ENCODE measurements at regions not wholly inside any gene's neighbourhood (a gene's known extent, or its start where the extent isn't known, plus 50 kb on each side); places are given as distances from the start of the nearest gene placed in this dataset.

GRCh38 chr1:230517326-230517725, 91.2 kb upstream of the PGBD5 start:
- H3K27ac Mint-ChIP-seq (ENCODE audit: low read depth, unreplicated experiment), result no peak overlapping the region
- no peak for DNase-seq (ENCODE audit: unreplicated experiment)
- CTCF ChIA-PET, result no interaction called here
- peaks cover 22% of the 10 kb centered on the region for H3K27me3 Mint-ChIP-seq (ENCODE audit: insufficient read depth, unreplicated experiment)
- no peaks in the 10 kb centered on the region for H3K9me3 Mint-ChIP-seq (ENCODE audit: unreplicated experiment)
- intact Hi-C loops (cut with micrococcal nuclease), result no loop called here
- POLR2A ChIA-PET, result no interaction called here
- H3K4me1 Mint-ChIP-seq (ENCODE audit: insufficient read depth, unreplicated experiment), result no peaks in the 10 kb centered on the region
- BruUV-seq (replicated peaks), result no TSS peak
- H3K36me3 Mint-ChIP-seq (ENCODE audit: insufficient read depth, unreplicated experiment), result no peaks in the 10 kb centered on the region
- no peak overlapping the region for H3K4me3 Mint-ChIP-seq (ENCODE audit: unreplicated experiment)
- TF ChIP-seq CTCF (IDR thresholded peaks at IDR 0.05; ENCODE audit: unreplicated experiment), result no peak

DNA sequence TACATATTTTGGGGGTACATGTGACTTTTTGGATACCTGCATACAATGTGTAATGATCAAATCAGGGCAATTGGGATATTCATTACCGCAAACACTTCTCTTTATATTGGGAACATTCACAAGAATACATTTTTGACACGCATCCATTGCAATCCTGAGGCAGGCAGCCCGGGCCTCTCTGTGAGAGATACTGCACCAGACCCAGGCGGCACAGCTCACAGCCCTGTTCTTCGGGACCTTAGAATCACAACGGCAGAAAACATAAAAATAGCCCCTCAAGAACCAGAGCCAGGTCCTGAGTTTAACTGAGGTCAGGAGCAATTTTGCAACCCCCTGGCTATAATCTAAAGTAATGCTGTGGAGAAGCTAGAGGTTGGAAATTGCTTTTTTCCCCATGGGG, 90.8 kb upstream of the PGBD5 start:
- Mint-ChIP-seq H3K4me3 (ENCODE audit: unreplicated experiment) (no peak overlapping the region), H3K9me3 (ENCODE audit: unreplicated experiment) (no peaks in the 10 kb centered on the region), H3K27me3 (ENCODE audit: insufficient read depth, unreplicated experiment) (peaks cover 22% of the 10 kb centered on the region), H3K4me1 (ENCODE audit: insufficient read depth, unreplicated experiment) (no peaks in the 10 kb centered on the region), H3K27ac (ENCODE audit: low read depth, unreplicated experiment) (no peak overlapping the region), H3K36me3 (ENCODE audit: insufficient read depth, unreplicated experiment) (no peaks in the 10 kb centered on the region)
- DNase-seq (ENCODE audit: unreplicated experiment), result no peak
- POLR2A ChIA-PET, result no interaction called here
- CTCF ChIA-PET, result no interaction called here
- TF ChIP-seq CTCF (IDR thresholded peaks at IDR 0.05; ENCODE audit: unreplicated experiment), result no peak
- no TSS peak for BruUV-seq (replicated peaks)
- intact Hi-C loops (cut with micrococcal nuclease), result no loop called here

- no TSS peak for BruUV-seq (replicated peaks)
- TF ChIP-seq CTCF (IDR thresholded peaks at IDR 0.05; ENCODE audit: unreplicated experiment), result no peak
- H3K4me3 Mint-ChIP-seq (ENCODE audit: unreplicated experiment), result no peak overlapping the region
- H3K36me3 Mint-ChIP-seq (ENCODE audit: insufficient read depth, unreplicated experiment), result no peaks in the 10 kb centered on the region
- peaks cover 22% of the 10 kb centered on the region for H3K27me3 Mint-ChIP-seq (ENCODE audit: insufficient read depth, unreplicated experiment)
- ChIA-PET POLR2A (interaction anchor here (0.6 kb wide), 2 partner anchors 9 to 518 kb away, joined by 3 read pairs; no protein-coding TSS in a partner anchor), CTCF (interaction anchor here (1.1 kb wide), 1 partner anchor 500 kb away, joined by 3 read pairs; no protein-coding TSS in a partner anchor)
- intact Hi-C loops (cut with micrococcal nuclease), result no loop called here
- H3K27ac Mint-ChIP-seq (ENCODE audit: low read depth, unreplicated experiment), result no peak overlapping the region
- no peaks in the 10 kb centered on the region for H3K9me3 Mint-ChIP-seq (ENCODE audit: unreplicated experiment)
- H3K4me1 Mint-ChIP-seq (ENCODE audit: insufficient read depth, unreplicated experiment), result no peaks in the 10 kb centered on the region
- DNase-seq (ENCODE audit: unreplicated experiment), result no peak
Observed at GRCh38 chr1:230515451-230516145, 89.5 kb upstream of the PGBD5 start.

- ChIA-PET CTCF (interaction anchor here (0.6 kb wide), 1 partner anchor 12 kb away, joined by 3 read pairs; no protein-coding TSS in a partner anchor), POLR2A (interaction anchor here (0.7 to 1.1 kb wide), 3 partner anchors 11 to 426 kb away, joined by 3 to 4 read pairs (median 3); no protein-coding TSS in a partner anchor)
- Mint-ChIP-seq H3K27ac (ENCODE audit: low read depth, unreplicated experiment) (no peak overlapping the region), H3K9me3 (ENCODE audit: unreplicated experiment) (peaks cover 8% of the 10 kb centered on the region), H3K4me3 (ENCODE audit: unreplicated experiment) (no peak overlapping the region), H3K36me3 (ENCODE audit: insufficient read depth, unreplicated experiment) (no peaks in the 10 kb centered on the region), H3K4me1 (ENCODE audit: insufficient read depth, unreplicated experiment) (peaks cover 12% of the 10 kb centered on the region), H3K27me3 (ENCODE audit: insufficient read depth, unreplicated experiment) (peaks cover 12% of the 10 kb centered on the region)
- no TSS peak for BruUV-seq (replicated peaks)
- no peak for TF ChIP-seq CTCF (IDR thresholded peaks at IDR 0.05; ENCODE audit: unreplicated experiment)
- no peak for DNase-seq (ENCODE audit: unreplicated experiment)
- intact Hi-C loops (cut with micrococcal nuclease), result no loop called here
Observed at GRCh38 chr1:230510496-230510895, 84.4 kb upstream of the PGBD5 start.

Measured in MCF 10A (cell line).